B cell (primary cell): ENCODE measurements at regions not wholly inside any gene's neighbourhood (a gene's known extent, or its start where the extent isn't known, plus 50 kb on each side); places are given as distances from the start of the nearest gene placed in this dataset.

ENCODE experiments used
- ATAC-seq: fragments of 200-7000 bp; cut with Tn5 transposase; one replicate; pipeline ENCODE4 v1.10.0; 2021; ENCODE audit warnings: low read depth, mild to moderate bottlenecking, moderate number of reproducible peaks, moderate library complexity
- CTCF ChIA-PET: fragments of 350-600 bp; sonication (Branson Sonifier 250); formaldehyde crosslinking; loops from one replicate; lab custom pipeline; 2021; ENCODE audit warnings: antibody characterized with exemption, inconsistent platforms; lab: Charles Lee
- POLR2A ChIA-PET: fragments of 350-600 bp; sonication (Branson Sonifier 250); formaldehyde crosslinking; loops from one replicate; lab custom pipeline; 2021; ENCODE audit warnings: antibody characterized with exemption; lab: Charles Lee
- DNase-seq: peaks from one replicate; pipeline ENCODE4 v3.0.0; 2013
- H2AFZ ChIP-seq: 2 replicates; pipeline ENCODE4 v1.6.1; 2012; ENCODE audit warnings: mild to moderate bottlenecking, low read depth, low read length; ENCODE audit not compliant: insufficient read depth, poor library complexity, severe bottlenecking
- H3K27ac ChIP-seq, 2 donors: 1 replicate in 1 of 2; 2 replicates in 1 of 2; pipeline ENCODE4 v1.5.1; 2012 to 2013; ENCODE audit warnings: low read length in 2 of 2, mild to moderate bottlenecking in 2 of 2, moderate library complexity in 1 of 2
- H3K27me3 ChIP-seq, 4 experiments: fragments of 200-600 bp in 1 of 4; sonication (generic) in 1 of 4; replicated peaks in 1 of 4; 1 replicate in 2 of 4; 2 replicates in 2 of 4; pipeline versions ENCODE4 v1.6.1 to v1.7.0; 2013 to 2016; ENCODE audit warnings: low read length in 3 of 4, mild to moderate bottlenecking in 2 of 4, mixed read lengths in 1 of 4, moderate library complexity in 1 of 4; ENCODE audit not compliant: insufficient read depth in 4 of 4, control insufficient read depth in 3 of 4; ENCODE audit errors: control extremely low read depth in 1 of 4
- H3K36me3 ChIP-seq, 2 experiments: replicated peaks in 1 of 2; 1 replicate in 1 of 2; 2 replicates in 1 of 2; pipeline versions ENCODE4 v1.6.1 to v1.7.1; 2013; ENCODE audit warnings: low read length in 1 of 2; ENCODE audit not compliant: insufficient read depth in 2 of 2, control insufficient read depth in 1 of 2; ENCODE audit errors: control extremely low read depth in 1 of 2, extremely low read depth in 1 of 2
- H3K4me1 ChIP-seq, 2 donors: fragments of 200-600 bp in 1 of 2; sonication (generic) in 1 of 2; 1 replicate in 1 of 2; 2 replicates in 1 of 2; pipeline versions ENCODE4 v1.5.1 to v1.6.1; 2013 to 2017; ENCODE audit warnings: low read length in 2 of 2; ENCODE audit not compliant: control insufficient read depth in 2 of 2, insufficient read depth in 2 of 2
- H3K4me2 ChIP-seq: replicated peaks from 2 replicates; pipeline ENCODE3; 2012; ENCODE audit warnings: mild to moderate bottlenecking, low read depth, low read length; ENCODE audit not compliant: poor library complexity, severe bottlenecking
- H3K4me3 ChIP-seq, 5 experiments: fragments of 200-600 bp in 1 of 5; sonication (generic) in 1 of 5; 1 replicate in 3 of 5; 2 replicates in 2 of 5; pipeline versions ENCODE4 v1.5.1 to v1.7.0; 2011 to 2016; ENCODE audit warnings: low read length in 4 of 5, mild to moderate bottlenecking in 4 of 5, low read depth in 2 of 5, control low read depth in 1 of 5, moderate library complexity in 1 of 5; ENCODE audit not compliant: insufficient read depth in 1 of 5; ENCODE audit errors: control extremely low read depth in 1 of 5, extremely low read depth in 1 of 5
- H3K79me2 ChIP-seq: fragments of 200-600 bp; sonication (generic); one replicate; pipeline ENCODE4 v1.6.0; 2016; ENCODE audit warnings: low read length; ENCODE audit not compliant: control insufficient read depth, insufficient read depth
- H3K9ac ChIP-seq: fragments of 200-600 bp; sonication (generic); 2 replicates; pipeline ENCODE4 v1.6.1; 2017; ENCODE audit warnings: mild to moderate bottlenecking, low read length, moderate library complexity
- H3K9me3 ChIP-seq, 3 donors: one replicate each; pipeline versions ENCODE4 v1.6.1 to v1.7.1; 2013; ENCODE audit warnings: low read length in 2 of 3; ENCODE audit not compliant: control insufficient read depth in 2 of 3, insufficient read depth in 1 of 3; ENCODE audit errors: control extremely low read depth in 1 of 3
- H4K20me1 ChIP-seq: 2 replicates; pipeline ENCODE4 v1.6.0; 2012; ENCODE audit warnings: mild to moderate bottlenecking, low read length; ENCODE audit not compliant: insufficient read depth, control insufficient read depth, poor library complexity, severe bottlenecking
- H3K27ac Mint-ChIP-seq: one replicate; pipeline ENCODE4 v1.8.0; 2021; ENCODE audit warnings: mixed read lengths
- H3K27me3 Mint-ChIP-seq: one replicate; pipeline ENCODE4 v1.8.0; 2021; ENCODE audit warnings: mixed read lengths
- H3K4me1 Mint-ChIP-seq: one replicate; pipeline ENCODE4 v1.8.0; 2021; ENCODE audit warnings: mixed read lengths
- H3K4me3 Mint-ChIP-seq: one replicate; pipeline ENCODE4 v1.8.0; 2021; ENCODE audit warnings: mixed read lengths
- H3K9me3 Mint-ChIP-seq: one replicate; pipeline ENCODE4 v1.8.0; 2022; ENCODE audit warnings: mixed read lengths; ENCODE audit not compliant: insufficient read depth
- CTCF ChIP-seq: fragments of 200-600 bp; IDR thresholded peaks from one replicate; pipeline ENCODE4 v1.8.0; 2022; ENCODE audit warnings: antibody characterized with exemption, mild to moderate bottlenecking
- EZH2 ChIP-seq: IDR thresholded peaks from 2 replicates; pipeline ENCODE4 v1.6.1; 2012; ENCODE audit warnings: borderline replicate concordance, low read depth, mild to moderate bottlenecking, moderate library complexity, low read length; ENCODE audit not compliant: insufficient read depth, poor library complexity, severe bottlenecking
- WGBS: methylation state at CpG from one replicate; pipeline ENCODE4 v1.1.5; 2013; ENCODE audit warnings: missing lambda C conversion rate; ENCODE audit not compliant: insufficient coverage; 5-methylcytosine and 5-hydroxymethylcytosine counted together
- intact Hi-C: fragments of 100-400 bp; cut with micrococcal nuclease; formaldehyde crosslinking; loops from one replicate; pipeline ENCODE4 v1.10.0; 2022

- POLR2A ChIA-PET, result no interaction called here
- H3K9ac ChIP-seq, result no peak overlapping the region
Observed at GRCh38 chr1:222926566-222926965, 111.7 kb downstream of the DISP1 start.

GRCh38 chr1:222927031-222927430, 112.2 kb downstream of the DISP1 start:
- Mint-ChIP-seq H3K27me3 (no peaks in the 10 kb centered on the region), H3K27ac (no peak overlapping the region), H3K4me1 (peaks cover 3% of the 10 kb centered on the region), H3K4me3 (no peak overlapping the region), H3K9me3 (no peaks in the 10 kb centered on the region)
- no peak for DNase-seq
- no peaks in the 10 kb centered on the region for H4K20me1 ChIP-seq
- no peak for ATAC-seq
- POLR2A ChIA-PET, result no interaction called here
- H3K4me2 ChIP-seq, result no peak overlapping the region
- no peak overlapping the region for H3K27ac ChIP-seq
- no peaks in the 10 kb centered on the region for H3K36me3 ChIP-seq
- WGBS, result no CpG with 5 or more reads among the region's 4 CpGs
- intact Hi-C loops, result no loop called here
- H3K9me3 ChIP-seq, result no peaks in the 10 kb centered on the region
- no peaks in the 10 kb centered on the region for H3K4me1 ChIP-seq
- CTCF ChIA-PET, result no interaction called here
- no peak overlapping the region for H3K4me3 ChIP-seq
- no peak for TF ChIP-seq EZH2
- no peak for TF ChIP-seq CTCF
- no peak overlapping the region for H2AFZ ChIP-seq
- H3K9ac ChIP-seq, result no peak overlapping the region
- H3K79me2 ChIP-seq, result no peaks in the 10 kb centered on the region
- H3K27me3 ChIP-seq, result no peaks in the 10 kb centered on the region

More at GRCh38 chr1:222926566-222926965, 111.7 kb downstream of the DISP1 start:
- Histone ChIP-seq H3K36me3 (no peaks in the 10 kb centered on the region), H3K27me3 (no peaks in the 10 kb centered on the region), H4K20me1 (no peaks in the 10 kb centered on the region), H3K4me3 (no peak overlapping the region), H3K27ac (no peak overlapping the region), H3K4me2 (no peak overlapping the region), H3K9me3 (no peaks in the 10 kb centered on the region), H3K79me2 (no peaks in the 10 kb centered on the region), H3K4me1 (no peaks in the 10 kb centered on the region), H2AFZ (no peak overlapping the region)
- Mint-ChIP-seq H3K27ac (no peak overlapping the region), H3K27me3 (no peaks in the 10 kb centered on the region), H3K4me3 (no peak overlapping the region), H3K9me3 (no peaks in the 10 kb centered on the region), H3K4me1 (peaks cover 3% of the 10 kb centered on the region)
- CTCF ChIA-PET, result no interaction called here
- no peak for DNase-seq
- ATAC-seq, result no peak
- WGBS, result 96% methylated on average over 4 of the region's 6 CpGs
- TF ChIP-seq CTCF (no peak), EZH2 (no peak)
- intact Hi-C loops, result no loop called here
